ENCODE measurements at regions not wholly inside any gene's neighbourhood (a gene's known extent, or its start where the extent isn't known, plus 50 kb on each side); places are given as distances from the start of the nearest gene placed in this dataset.

- TF ChIP-seq CTCF (IDR thresholded peaks at IDR 0.05 in 8 of 11, conservative IDR thresholded peaks at IDR 0.05 in 3 of 11) (no peak), POLR2A (IDR thresholded peaks at IDR 0.05) (no peak), POLR2AphosphoS5 (IDR thresholded peaks at IDR 0.05) (no peak)
Measured at GRCh38 chr18:61057443-61057842, 275.8 kb upstream of the CDH20 start.
